ENCODE measurements at regions not wholly inside any gene's neighbourhood (a gene's known extent, or its start where the extent isn't known, plus 50 kb on each side); places are given as distances from the start of the nearest gene placed in this dataset.

DNA sequence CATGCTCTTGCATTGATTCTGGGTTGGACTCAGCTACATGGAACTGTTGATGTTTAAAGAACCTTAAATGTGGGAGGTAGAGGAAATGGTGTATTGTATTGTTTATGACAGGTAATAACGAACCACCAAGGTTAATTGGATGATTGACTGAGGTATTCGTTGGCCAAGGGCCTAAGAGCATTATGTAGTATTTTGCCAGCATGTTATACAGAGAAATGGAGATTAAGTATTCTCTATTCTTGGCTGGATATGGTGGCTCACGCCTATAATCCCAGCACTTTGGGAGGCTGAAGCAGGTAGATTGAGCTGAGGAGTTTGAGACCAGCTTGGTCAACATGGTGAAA, 59.0 kb upstream of the CDK20 start:
- H3K27me3 ChIP-seq (ENCODE audit: insufficient read depth, low read depth, low read length) = no peaks in the 10 kb centered on the region
- H3K4me2 ChIP-seq (ENCODE audit: low read length) = no peak overlapping the region
- H3K9ac ChIP-seq (ENCODE audit: low read length) = no peak overlapping the region
- H3K36me3 ChIP-seq (ENCODE audit: insufficient read depth, low read length) = no peaks in the 10 kb centered on the region
- no peak overlapping the region for H3K4me3 ChIP-seq (ENCODE audit: low read length)
- no peaks in the 10 kb centered on the region for H3K9me3 ChIP-seq (ENCODE audit: low read length)
- no peaks in the 10 kb centered on the region for H3K79me2 ChIP-seq (replicated peaks; ENCODE audit: insufficient read depth, low read length)
- H4K20me1 ChIP-seq (ENCODE audit: insufficient read depth) = no peaks in the 10 kb centered on the region
- H3F3A ChIP-seq (ENCODE audit: insufficient read depth, low read length, poor library complexity, severe bottlenecking) = no peaks in the 10 kb centered on the region
- no peaks in the 10 kb centered on the region for H3K9me2 ChIP-seq (ENCODE audit: insufficient read depth, low read length)
- no peak for TF ChIP-seq EZH2 (IDR thresholded peaks at IDR 0.05; ENCODE audit: borderline replicate concordance, insufficient read depth, low read length, poor library complexity, severe bottlenecking)
- TF ChIP-seq MXI1 (conservative IDR thresholded peaks at IDR 0.05; ENCODE audit: poor library complexity, severe bottlenecking) = no peak
- no peak for TF ChIP-seq EP300 (conservative IDR thresholded peaks at IDR 0.05; ENCODE audit: poor library complexity, severe bottlenecking)
- TF ChIP-seq, protein P1, sequence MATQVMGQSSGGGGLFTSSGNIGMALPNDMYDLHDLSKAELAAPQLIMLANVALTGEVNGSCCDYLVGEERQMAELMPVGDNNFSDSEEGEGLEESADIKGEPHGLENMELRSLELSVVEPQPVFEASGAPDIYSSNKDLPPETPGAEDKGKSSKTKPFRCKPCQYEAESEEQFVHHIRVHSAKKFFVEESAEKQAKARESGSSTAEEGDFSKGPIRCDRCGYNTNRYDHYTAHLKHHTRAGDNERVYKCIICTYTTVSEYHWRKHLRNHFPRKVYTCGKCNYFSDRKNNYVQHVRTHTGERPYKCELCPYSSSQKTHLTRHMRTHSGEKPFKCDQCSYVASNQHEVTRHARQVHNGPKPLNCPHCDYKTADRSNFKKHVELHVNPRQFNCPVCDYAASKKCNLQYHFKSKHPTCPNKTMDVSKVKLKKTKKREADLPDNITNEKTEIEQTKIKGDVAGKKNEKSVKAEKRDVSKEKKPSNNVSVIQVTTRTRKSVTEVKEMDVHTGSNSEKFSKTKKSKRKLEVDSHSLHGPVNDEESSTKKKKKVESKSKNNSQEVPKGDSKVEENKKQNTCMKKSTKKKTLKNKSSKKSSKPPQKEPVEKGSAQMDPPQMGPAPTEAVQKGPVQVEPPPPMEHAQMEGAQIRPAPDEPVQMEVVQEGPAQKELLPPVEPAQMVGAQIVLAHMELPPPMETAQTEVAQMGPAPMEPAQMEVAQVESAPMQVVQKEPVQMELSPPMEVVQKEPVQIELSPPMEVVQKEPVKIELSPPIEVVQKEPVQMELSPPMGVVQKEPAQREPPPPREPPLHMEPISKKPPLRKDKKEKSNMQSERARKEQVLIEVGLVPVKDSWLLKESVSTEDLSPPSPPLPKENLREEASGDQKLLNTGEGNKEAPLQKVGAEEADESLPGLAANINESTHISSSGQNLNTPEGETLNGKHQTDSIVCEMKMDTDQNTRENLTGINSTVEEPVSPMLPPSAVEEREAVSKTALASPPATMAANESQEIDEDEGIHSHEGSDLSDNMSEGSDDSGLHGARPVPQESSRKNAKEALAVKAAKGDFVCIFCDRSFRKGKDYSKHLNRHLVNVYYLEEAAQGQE (IDR thresholded peaks at IDR 0.05; ENCODE audit: borderline replicate concordance) = no peak
- no peak overlapping the region for H2AFZ ChIP-seq (ENCODE audit: low read depth, low read length)
- H3K27ac ChIP-seq (ENCODE audit: low read length) = no peak overlapping the region

DNA sequence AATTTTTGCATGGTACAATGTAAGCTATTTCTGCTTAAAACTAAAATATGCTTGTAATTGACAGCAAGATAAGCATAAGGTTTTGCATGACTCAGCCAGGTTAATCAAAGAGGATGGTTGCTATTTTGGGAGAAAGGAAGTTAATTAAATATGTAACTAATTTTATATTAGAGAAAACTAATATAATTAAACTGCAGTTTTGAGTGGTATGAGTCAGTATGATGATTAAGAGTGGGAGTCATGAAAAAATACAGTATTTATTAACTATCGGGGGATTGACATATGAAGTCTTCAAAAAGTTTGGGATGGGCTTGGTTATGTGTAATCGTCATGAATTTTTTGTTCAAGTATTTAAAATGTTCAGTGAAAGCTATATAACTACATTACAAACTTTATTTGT, 54.0 kb upstream of the CDK20 start:
- Histone ChIP-seq H3K4me3 (ENCODE audit: low read length) (no peak overlapping the region), H3K9ac (ENCODE audit: low read length) (no peak overlapping the region), H3F3A (ENCODE audit: insufficient read depth, low read length, poor library complexity, severe bottlenecking) (no peaks in the 10 kb centered on the region), H3K27me3 (ENCODE audit: insufficient read depth, low read depth, low read length) (no peaks in the 10 kb centered on the region), H4K20me1 (ENCODE audit: insufficient read depth) (no peaks in the 10 kb centered on the region), H3K79me2 (replicated peaks; ENCODE audit: insufficient read depth, low read length) (no peaks in the 10 kb centered on the region), H2AFZ (ENCODE audit: low read depth, low read length) (no peak overlapping the region), H3K9me3 (ENCODE audit: low read length) (no peaks in the 10 kb centered on the region), H3K4me2 (ENCODE audit: low read length) (no peak overlapping the region), H3K36me3 (ENCODE audit: insufficient read depth, low read length) (no peaks in the 10 kb centered on the region), H3K9me2 (ENCODE audit: insufficient read depth, low read length) (no peaks in the 10 kb centered on the region), H3K27ac (ENCODE audit: low read length) (no peak overlapping the region)
- TF ChIP-seq POLR2AphosphoS5 (IDR thresholded peaks at IDR 0.05) = no peak
- TF ChIP-seq RAD21 (conservative IDR thresholded peaks at IDR 0.05) = no peak
- no peak for TF ChIP-seq MXI1 (conservative IDR thresholded peaks at IDR 0.05; ENCODE audit: poor library complexity, severe bottlenecking)
- TF ChIP-seq, protein P1 (IDR thresholded peaks at IDR 0.05; ENCODE audit: borderline replicate concordance) = no peak
- no peak for TF ChIP-seq EZH2 (IDR thresholded peaks at IDR 0.05; ENCODE audit: borderline replicate concordance, insufficient read depth, low read length, poor library complexity, severe bottlenecking)
- TF ChIP-seq SMC3 (conservative IDR thresholded peaks at IDR 0.05; ENCODE audit: poor library complexity) = no peak
- TF ChIP-seq EP300 (conservative IDR thresholded peaks at IDR 0.05; ENCODE audit: poor library complexity, severe bottlenecking) = no peak
- TF ChIP-seq, protein P2, sequence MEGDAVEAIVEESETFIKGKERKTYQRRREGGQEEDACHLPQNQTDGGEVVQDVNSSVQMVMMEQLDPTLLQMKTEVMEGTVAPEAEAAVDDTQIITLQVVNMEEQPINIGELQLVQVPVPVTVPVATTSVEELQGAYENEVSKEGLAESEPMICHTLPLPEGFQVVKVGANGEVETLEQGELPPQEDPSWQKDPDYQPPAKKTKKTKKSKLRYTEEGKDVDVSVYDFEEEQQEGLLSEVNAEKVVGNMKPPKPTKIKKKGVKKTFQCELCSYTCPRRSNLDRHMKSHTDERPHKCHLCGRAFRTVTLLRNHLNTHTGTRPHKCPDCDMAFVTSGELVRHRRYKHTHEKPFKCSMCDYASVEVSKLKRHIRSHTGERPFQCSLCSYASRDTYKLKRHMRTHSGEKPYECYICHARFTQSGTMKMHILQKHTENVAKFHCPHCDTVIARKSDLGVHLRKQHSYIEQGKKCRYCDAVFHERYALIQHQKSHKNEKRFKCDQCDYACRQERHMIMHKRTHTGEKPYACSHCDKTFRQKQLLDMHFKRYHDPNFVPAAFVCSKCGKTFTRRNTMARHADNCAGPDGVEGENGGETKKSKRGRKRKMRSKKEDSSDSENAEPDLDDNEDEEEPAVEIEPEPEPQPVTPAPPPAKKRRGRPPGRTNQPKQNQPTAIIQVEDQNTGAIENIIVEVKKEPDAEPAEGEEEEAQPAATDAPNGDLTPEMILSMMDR (IDR thresholded peaks at IDR 0.05; ENCODE audit: poor library complexity, severe bottlenecking) = no peak
- no peak for TF ChIP-seq TAF1 (IDR thresholded peaks at IDR 0.05; ENCODE audit: low read depth)
